AG09309 (cell line): ENCODE measurements at regions not wholly inside any gene's neighbourhood (a gene's known extent, or its start where the extent isn't known, plus 50 kb on each side); places are given as distances from the start of the nearest gene placed in this dataset.

Source experiments
- DNase-seq: peaks from one replicate; pipeline ENCODE4 v3.0.0-alpha.2; 2010; ENCODE audit warnings: low read depth
- H3K4me3 ChIP-seq: 2 replicates; pipeline ENCODE4 v1.5.1; 2011; ENCODE audit warnings: mild to moderate bottlenecking, low read depth, low read length, moderate library complexity; ENCODE audit not compliant: control insufficient read depth
- CTCF ChIP-seq: IDR thresholded peaks from 2 replicates; pipeline ENCODE4 v1.5.1; 2011; ENCODE audit warnings: mild to moderate bottlenecking, low read depth, low read length, inconsistent platforms; ENCODE audit not compliant: insufficient read depth, control insufficient read depth; ENCODE audit errors: missing control alignments

GRCh38 chrX:7240929-7241328 is 93.0 kb upstream of the PUDP start:
- TF ChIP-seq CTCF, result no peak
- no peak for DNase-seq

GRCh38 chrX:7235071-7235470 is 87.1 kb upstream of the PUDP start:
- no peak overlapping the region for H3K4me3 ChIP-seq
- no peak for DNase-seq
- TF ChIP-seq CTCF, result no peak

More at GRCh38 chrX:7240929-7241328, 93.0 kb upstream of the PUDP start:
- no peak overlapping the region for H3K4me3 ChIP-seq

- no peak overlapping the region for H3K4me3 ChIP-seq
- DNase-seq, result no peak
- no peak for TF ChIP-seq CTCF
Measured at GRCh38 chrX:7233580-7234406, 85.8 kb upstream of the PUDP start.

- H3K4me3 ChIP-seq, result no peak overlapping the region
- TF ChIP-seq CTCF, result no peak
- no peak for DNase-seq
Measured at GRCh38 chrX:7228226-7228625, 80.3 kb upstream of the PUDP start.

- H3K4me3 ChIP-seq, result no peak overlapping the region
- DNase-seq, result no peak
- no peak for TF ChIP-seq CTCF
Measured at GRCh38 chrX:7225338-7225737, 77.4 kb upstream of the PUDP start.

- no peak overlapping the region for H3K4me3 ChIP-seq
- no peak for TF ChIP-seq CTCF
- DNase-seq, result no peak
Measured at GRCh38 chrX:7223271-7223670, 75.3 kb upstream of the PUDP start.
